ENCODE measurements at regions not wholly inside any gene's neighbourhood (a gene's known extent, or its start where the extent isn't known, plus 50 kb on each side); places are given as distances from the start of the nearest gene placed in this dataset.

GRCh38 chr14:34199585-34199984, 248.7 kb upstream of the EGLN3 start:
- Histone ChIP-seq H3K9ac (no peak overlapping the region), H3K27me3 (no peaks in the 10 kb centered on the region), H3K27ac (no peak overlapping the region), H3K79me2 (ENCODE audit: low read depth) (no peaks in the 10 kb centered on the region), H3K4me2 (no peak overlapping the region), H3K4me3 (no peak overlapping the region), H4K20me1 (ENCODE audit: low read depth) (no peaks in the 10 kb centered on the region), H3K4me1 (no peaks in the 10 kb centered on the region), H3K36me3 (no peaks in the 10 kb centered on the region), H3K9me3 (ENCODE audit: low read depth) (no peaks in the 10 kb centered on the region), H3F3A (ENCODE audit: low read depth) (no peaks in the 10 kb centered on the region), H2AFZ (replicated peaks) (no peak overlapping the region)
- DNase-seq (ENCODE audit: low spot score): no peak
- H3K4me3 Mint-ChIP-seq: no peak overlapping the region
- H3K9me3 Mint-ChIP-seq: no peaks in the 10 kb centered on the region
- no peaks in the 10 kb centered on the region for H3K36me3 Mint-ChIP-seq
- peaks cover 12% of the 10 kb centered on the region for H3K4me1 Mint-ChIP-seq
- H3K27ac Mint-ChIP-seq: no peak overlapping the region
- TF ChIP-seq EZH2 (IDR thresholded peaks at IDR 0.05) (no peak), CTCF (IDR thresholded peaks at IDR 0.05) (no peak), EZH2phosphoT487 (IDR thresholded peaks at IDR 0.05) (no peak)
- no peaks in the 10 kb centered on the region for H3K27me3 Mint-ChIP-seq (ENCODE audit: insufficient read depth, low read depth)

- no peak for DNase-seq (ENCODE audit: low spot score)
- no peaks in the 10 kb centered on the region for H3K27me3 ChIP-seq
- H3K9me3 ChIP-seq (ENCODE audit: low read depth): no peaks in the 10 kb centered on the region
- no peak overlapping the region for H3K27ac ChIP-seq
- no peak overlapping the region for H3K4me3 Mint-ChIP-seq
- no peak overlapping the region for H2AFZ ChIP-seq (replicated peaks)
- H3K9ac ChIP-seq: no peak overlapping the region
- no peak overlapping the region for H3K4me2 ChIP-seq
- TF ChIP-seq CTCF (IDR thresholded peaks at IDR 0.05) (no peak), EZH2phosphoT487 (IDR thresholded peaks at IDR 0.05) (no peak), EZH2 (IDR thresholded peaks at IDR 0.05) (no peak)
- H3K27ac Mint-ChIP-seq: no peak overlapping the region
- no peaks in the 10 kb centered on the region for H3K9me3 Mint-ChIP-seq
- no peaks in the 10 kb centered on the region for H3K36me3 Mint-ChIP-seq
- peaks cover 12% of the 10 kb centered on the region for H3K4me1 Mint-ChIP-seq
- H3K27me3 Mint-ChIP-seq (ENCODE audit: insufficient read depth, low read depth): no peaks in the 10 kb centered on the region
- no peaks in the 10 kb centered on the region for H4K20me1 ChIP-seq (ENCODE audit: low read depth)
- no peaks in the 10 kb centered on the region for H3K4me1 ChIP-seq
- H3K79me2 ChIP-seq (ENCODE audit: low read depth): no peaks in the 10 kb centered on the region
- no peaks in the 10 kb centered on the region for H3F3A ChIP-seq (ENCODE audit: low read depth)
- no peak overlapping the region for H3K4me3 ChIP-seq
- H3K36me3 ChIP-seq: no peaks in the 10 kb centered on the region
Observed at GRCh38 chr14:34198096-34198495, 247.2 kb upstream of the EGLN3 start.

GRCh38 chr14:34195964-34196363, 245.1 kb upstream of the EGLN3 start:
- Mint-ChIP-seq H3K4me3 (no peak overlapping the region), H3K9me3 (no peaks in the 10 kb centered on the region), H3K27ac (no peak overlapping the region), H3K27me3 (ENCODE audit: insufficient read depth, low read depth) (no peaks in the 10 kb centered on the region), H3K4me1 (peaks cover 12% of the 10 kb centered on the region), H3K36me3 (no peaks in the 10 kb centered on the region)
- Histone ChIP-seq H3K4me3 (no peak overlapping the region), H3K27me3 (no peaks in the 10 kb centered on the region), H3K9ac (no peak overlapping the region), H3K79me2 (ENCODE audit: low read depth) (no peaks in the 10 kb centered on the region), H3K4me1 (no peaks in the 10 kb centered on the region), H3K36me3 (no peaks in the 10 kb centered on the region), H3F3A (ENCODE audit: low read depth) (no peaks in the 10 kb centered on the region), H4K20me1 (ENCODE audit: low read depth) (no peaks in the 10 kb centered on the region), H3K27ac (no peak overlapping the region), H3K4me2 (no peak overlapping the region), H2AFZ (replicated peaks) (peak overlapping the region; percentile 28), H3K9me3 (ENCODE audit: low read depth) (no peaks in the 10 kb centered on the region)
- TF ChIP-seq EZH2phosphoT487 (IDR thresholded peaks at IDR 0.05) (no peak), CTCF (IDR thresholded peaks at IDR 0.05) (no peak), EZH2 (IDR thresholded peaks at IDR 0.05) (no peak)
- DNase-seq (ENCODE audit: low spot score): no peak

- Histone ChIP-seq H3K27me3 (no peaks in the 10 kb centered on the region), H3K79me2 (ENCODE audit: low read depth) (no peaks in the 10 kb centered on the region), H3K4me2 (no peak overlapping the region), H3K4me1 (no peaks in the 10 kb centered on the region), H3K9me3 (ENCODE audit: low read depth) (no peaks in the 10 kb centered on the region), H3K9ac (no peak overlapping the region), H3K27ac (no peak overlapping the region), H3F3A (ENCODE audit: low read depth) (no peaks in the 10 kb centered on the region), H3K4me3 (no peak overlapping the region), H3K36me3 (no peaks in the 10 kb centered on the region), H2AFZ (replicated peaks) (no peak overlapping the region), H4K20me1 (ENCODE audit: low read depth) (no peaks in the 10 kb centered on the region)
- Mint-ChIP-seq H3K36me3 (no peaks in the 10 kb centered on the region), H3K9me3 (no peaks in the 10 kb centered on the region), H3K4me1 (no peaks in the 10 kb centered on the region), H3K4me3 (no peak overlapping the region), H3K27me3 (ENCODE audit: insufficient read depth, low read depth) (no peaks in the 10 kb centered on the region), H3K27ac (no peak overlapping the region)
- DNase-seq (ENCODE audit: low spot score): no peak
- TF ChIP-seq EZH2phosphoT487 (IDR thresholded peaks at IDR 0.05) (no peak), CTCF (IDR thresholded peaks at IDR 0.05) (no peak)
Observed at GRCh38 chr14:34190717-34191116, 239.8 kb upstream of the EGLN3 start.
